Brain pericyte (primary cell): ENCODE measurements at regions not wholly inside any gene's neighbourhood (a gene's known extent, or its start where the extent isn't known, plus 50 kb on each side); places are given as distances from the start of the nearest gene placed in this dataset.
"Not testable (repeated sequence)": the region's sequence is repeated elsewhere in the genome, so short reads cannot be mapped to it uniquely, and the experiment has no call there.

Experiments
- DNase-seq: peaks from one replicate; pipeline ENCODE4 v3.0.0-alpha.2; 2012; ENCODE audit warnings: low read depth, low spot score

- not testable (repeated sequence) for DNase-seq
Measured at GRCh38 chr20:30508382-30508781, 749.1 kb upstream of the DEFB115 start.

DNA sequence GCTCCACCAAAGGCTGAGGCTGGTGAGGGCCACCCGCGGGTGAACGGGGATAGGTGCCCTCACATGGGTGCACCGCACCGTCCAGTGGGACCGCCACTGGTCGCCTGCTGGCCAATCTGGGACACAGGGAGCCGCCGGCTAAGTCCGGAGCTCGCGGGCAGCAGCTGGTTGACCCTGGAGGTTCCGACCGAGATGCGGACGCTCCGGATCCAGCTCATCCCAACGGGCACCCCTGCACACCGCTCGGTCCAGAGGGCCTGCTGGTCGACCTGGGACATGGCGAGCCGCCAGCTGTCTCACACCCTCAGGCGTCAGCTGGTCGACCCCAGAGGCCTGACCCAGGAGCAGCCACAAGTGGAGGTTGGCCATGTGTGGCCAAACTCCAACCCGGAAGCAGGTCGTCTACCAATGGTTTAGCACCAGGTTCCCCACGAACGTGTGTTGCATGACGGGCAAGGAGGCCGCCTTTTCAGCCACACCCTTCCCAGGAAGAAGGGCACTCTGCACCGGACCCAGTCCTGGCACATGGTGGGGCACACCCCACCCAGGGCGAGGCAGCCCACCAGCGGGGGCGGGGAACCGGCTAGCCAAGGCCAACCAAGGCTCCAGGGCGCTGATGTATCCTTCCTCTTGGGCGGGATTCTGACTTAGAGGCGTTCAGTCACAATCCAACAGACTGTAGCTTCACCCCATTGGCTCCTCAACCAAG lies 746.0 kb upstream of the DEFB115 start:
- no peak for DNase-seq

GRCh38 chr20:30513050-30513628 lies 744.3 kb upstream of the DEFB115 start:
- no peak for DNase-seq

DNA sequence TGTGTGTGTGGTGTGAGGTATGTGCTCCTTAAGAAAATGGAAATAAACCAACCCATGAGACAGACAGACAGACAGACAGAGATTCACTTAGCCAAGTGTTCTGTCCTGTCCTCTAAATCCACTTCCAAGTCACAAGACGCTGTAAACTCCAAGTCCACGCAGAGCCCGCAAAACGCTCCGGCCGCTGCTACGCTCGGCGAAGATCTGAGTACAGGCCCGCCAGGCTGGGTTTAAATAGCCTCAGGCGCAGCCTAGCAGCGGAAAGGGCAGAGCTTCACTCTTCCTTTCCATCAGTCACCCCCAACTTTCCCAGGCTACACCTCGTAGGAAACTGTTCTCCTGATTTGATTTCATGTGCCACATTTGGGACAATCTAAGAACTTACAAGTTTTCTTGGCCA lies 741.5 kb upstream of the DEFB115 start:
- DNase-seq = not testable (repeated sequence)

DNA sequence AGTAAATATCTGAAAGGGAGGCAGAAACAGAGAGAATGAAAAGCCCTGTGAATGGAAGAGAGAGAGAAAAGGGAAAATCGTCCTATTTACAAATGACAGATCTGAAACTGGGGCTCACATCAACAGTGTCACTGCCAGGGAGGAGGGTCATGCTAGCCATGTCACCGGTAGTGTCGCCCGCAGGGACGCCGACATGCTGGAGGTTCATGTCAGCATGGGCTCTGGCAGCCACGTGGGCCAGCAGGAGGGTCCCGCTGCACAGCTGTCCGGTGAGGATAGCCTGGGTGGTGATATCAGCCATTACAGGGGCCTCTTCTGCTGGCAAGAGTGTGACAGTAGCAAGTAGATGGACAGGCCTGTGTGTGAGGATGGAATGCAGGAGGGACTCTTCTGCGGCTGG lies 738.6 kb upstream of the DEFB115 start:
- not testable (repeated sequence) for DNase-seq

GRCh38 chr20:30521686-30522415 lies 735.6 kb upstream of the DEFB115 start:
- DNase-seq = not testable (repeated sequence)

DNA sequence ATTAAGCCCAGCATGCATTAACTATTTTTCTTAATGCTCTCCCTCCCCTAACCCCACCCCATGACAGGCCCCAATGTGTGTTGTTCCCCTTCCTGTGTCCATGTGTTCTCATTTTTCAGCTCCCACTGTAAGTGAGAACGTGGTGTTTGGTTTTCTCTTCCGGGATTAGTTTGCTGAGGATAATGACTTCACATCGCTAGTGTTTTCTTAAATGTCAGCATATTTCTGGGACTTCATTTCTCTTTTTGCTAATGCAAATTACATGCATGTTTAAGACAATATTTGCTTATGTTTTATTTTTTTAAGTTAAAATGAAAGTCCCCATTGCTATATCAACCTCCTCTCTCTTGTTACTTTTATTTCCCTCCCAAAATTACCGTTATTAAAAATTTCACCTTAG lies 733.3 kb upstream of the DEFB115 start:
- DNase-seq = not testable (repeated sequence)

DNA sequence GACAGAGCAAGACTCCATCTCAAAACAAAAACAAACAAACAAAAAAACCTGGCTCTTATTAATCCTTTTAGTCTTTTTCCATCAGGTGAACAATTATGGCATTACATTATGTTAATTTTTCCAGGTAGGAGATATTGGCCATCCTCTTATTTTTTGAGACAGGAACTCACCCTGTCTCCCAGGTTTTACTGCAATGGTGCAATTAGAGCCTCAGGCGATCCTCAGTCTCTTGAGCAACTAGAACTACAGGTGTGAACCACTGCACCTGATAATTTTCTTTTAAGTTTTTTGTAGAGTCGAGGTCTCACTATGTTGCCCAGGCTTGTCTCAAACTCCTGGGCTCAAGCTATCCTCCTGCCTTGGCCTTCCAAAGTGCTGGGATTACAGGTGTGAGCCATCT lies 732.7 kb upstream of the DEFB115 start:
- not testable (repeated sequence) for DNase-seq

DNA sequence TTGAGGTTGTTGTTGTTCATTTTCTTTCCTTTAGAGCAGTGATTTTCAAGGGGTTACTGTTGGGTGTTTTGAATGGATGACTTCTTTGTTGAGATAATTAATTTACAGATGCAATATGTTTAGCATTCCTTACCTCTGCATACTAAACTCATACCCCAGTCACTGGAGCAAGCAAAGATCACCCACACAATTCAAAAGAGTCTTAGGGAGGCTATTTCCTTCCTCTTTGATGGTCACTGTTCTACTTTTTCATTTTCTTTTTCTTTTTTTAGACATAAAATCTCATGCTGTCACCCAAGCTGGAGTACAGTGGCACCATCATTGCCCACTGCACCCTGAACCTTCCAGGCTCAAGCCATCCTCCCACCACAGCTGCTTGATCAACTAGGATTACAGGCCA lies 723.8 kb upstream of the DEFB115 start:
- DNase-seq = not testable (repeated sequence)

- DNase-seq = not testable (repeated sequence)
Measured at GRCh38 chr20:30537459-30537858, 720.0 kb upstream of the DEFB115 start.

- DNase-seq = not testable (repeated sequence)
Measured at GRCh38 chr20:30540330-30541069, 717.0 kb upstream of the DEFB115 start.

GRCh38 chr20:30551236-30551635 lies 706.2 kb upstream of the DEFB115 start:
- not testable (repeated sequence) for DNase-seq

DNA sequence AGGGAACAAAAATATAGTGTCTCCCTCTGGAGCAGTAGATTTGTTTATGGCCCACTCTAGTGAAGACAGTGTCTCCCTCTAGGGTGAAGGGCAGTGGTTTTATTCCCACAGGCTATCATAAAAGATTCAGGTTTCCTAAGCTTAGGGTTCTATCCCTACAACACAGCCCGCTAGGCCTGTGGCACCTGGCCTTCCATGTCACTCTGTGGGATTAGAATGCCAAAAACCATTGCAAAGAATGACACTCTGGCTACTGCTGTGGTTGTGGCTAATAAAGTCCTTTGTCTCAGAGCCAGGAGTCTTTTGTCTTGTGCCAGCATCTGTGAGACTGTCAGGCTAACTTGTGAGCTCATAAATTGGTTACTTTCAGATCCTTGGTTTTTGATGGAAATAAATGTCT lies 700.7 kb upstream of the DEFB115 start:
- DNase-seq = not testable (repeated sequence)

GRCh38 chr20:30565086-30565485 lies 692.4 kb upstream of the DEFB115 start:
- DNase-seq = not testable (repeated sequence)

GRCh38 chr20:30569867-30570266 lies 687.6 kb upstream of the DEFB115 start:
- DNase-seq = not testable (repeated sequence)

DNA sequence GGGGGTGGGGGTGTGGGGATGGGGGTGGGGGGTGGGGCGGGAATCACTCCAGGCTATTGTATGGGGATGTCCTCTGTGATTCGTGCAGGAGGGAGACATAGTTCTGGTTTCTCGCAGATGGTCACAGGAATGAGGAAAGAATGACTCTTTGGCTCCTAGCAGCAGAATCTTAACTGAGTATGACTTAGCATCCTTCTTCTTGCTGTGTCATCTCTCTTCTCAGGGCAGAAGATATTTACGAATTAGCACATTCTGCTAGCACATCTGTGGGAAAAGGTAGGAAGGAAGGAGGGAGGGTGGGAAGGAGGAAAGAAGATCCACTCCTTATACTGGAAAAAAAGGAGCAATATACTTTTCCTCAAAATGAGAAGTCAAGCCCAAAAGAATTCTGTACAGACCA lies 686.8 kb upstream of the DEFB115 start:
- DNase-seq = not testable (repeated sequence)

DNA sequence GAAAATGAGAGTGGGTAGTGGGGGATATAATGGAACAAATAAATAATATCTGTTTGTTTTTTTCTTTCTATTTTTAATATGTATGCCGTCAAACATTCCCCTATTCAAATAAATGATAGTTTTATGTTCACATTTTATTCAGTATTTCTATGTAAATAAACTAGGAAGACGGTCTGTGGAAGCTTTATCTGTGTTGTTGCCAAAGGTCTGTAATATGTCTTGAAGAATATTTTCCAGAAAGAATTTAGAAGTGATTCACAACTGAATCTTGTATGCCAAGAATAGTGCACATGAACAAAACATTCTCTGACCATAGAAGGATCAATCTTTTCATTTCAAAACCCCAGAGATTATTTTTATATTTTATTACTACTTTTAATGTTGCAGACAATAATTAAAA lies 683.1 kb upstream of the DEFB115 start:
- not testable (repeated sequence) for DNase-seq

GRCh38 chr20:30579069-30579468 lies 678.4 kb upstream of the DEFB115 start:
- DNase-seq = not testable (repeated sequence)

- peak; percentile 3 for DNase-seq
Measured at GRCh38 chr20:30579824-30580438, 677.5 kb upstream of the DEFB115 start.

DNA sequence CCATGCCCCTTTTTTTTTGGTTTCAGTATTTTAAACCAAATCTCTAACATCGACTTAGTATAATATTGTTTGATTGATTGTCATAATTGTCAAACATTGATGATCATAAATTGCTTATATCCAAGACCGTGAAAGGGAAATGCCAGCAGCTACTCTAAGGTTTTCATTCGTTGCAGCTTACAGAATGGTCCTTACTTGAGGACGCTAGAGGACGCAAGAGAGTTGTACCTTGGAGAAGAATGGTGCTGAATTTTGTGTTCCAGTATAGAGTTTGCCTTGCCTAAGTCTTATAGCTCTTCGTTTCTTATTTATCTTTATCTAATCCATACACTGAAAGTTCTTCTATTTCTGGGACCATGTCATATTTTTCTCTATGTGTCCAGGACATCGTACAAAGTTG lies 675.6 kb upstream of the DEFB115 start:
- not testable (repeated sequence) for DNase-seq

DNA sequence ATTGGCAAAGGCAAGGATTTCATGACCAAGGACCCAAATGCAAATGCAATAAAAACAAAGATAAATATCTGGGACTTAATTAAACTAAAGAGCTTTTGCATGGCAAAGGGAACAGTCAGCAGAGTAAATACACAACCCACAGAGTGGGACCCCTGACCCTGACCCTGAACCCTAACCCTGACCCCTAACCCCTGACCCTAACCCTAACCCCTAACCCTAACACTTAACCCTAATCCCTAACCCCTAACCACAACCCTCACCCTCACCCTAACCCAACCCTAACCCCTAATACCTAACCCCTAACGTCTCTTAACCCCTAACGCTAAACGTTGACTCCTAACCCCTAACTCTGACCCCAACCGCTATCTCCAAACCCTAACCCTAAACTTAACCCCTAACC lies 673.1 kb upstream of the DEFB115 start:
- DNase-seq = not testable (repeated sequence)
